ENCODE measurements at regions not wholly inside any gene's neighbourhood (a gene's known extent, or its start where the extent isn't known, plus 50 kb on each side); places are given as distances from the start of the nearest gene placed in this dataset.

DNA sequence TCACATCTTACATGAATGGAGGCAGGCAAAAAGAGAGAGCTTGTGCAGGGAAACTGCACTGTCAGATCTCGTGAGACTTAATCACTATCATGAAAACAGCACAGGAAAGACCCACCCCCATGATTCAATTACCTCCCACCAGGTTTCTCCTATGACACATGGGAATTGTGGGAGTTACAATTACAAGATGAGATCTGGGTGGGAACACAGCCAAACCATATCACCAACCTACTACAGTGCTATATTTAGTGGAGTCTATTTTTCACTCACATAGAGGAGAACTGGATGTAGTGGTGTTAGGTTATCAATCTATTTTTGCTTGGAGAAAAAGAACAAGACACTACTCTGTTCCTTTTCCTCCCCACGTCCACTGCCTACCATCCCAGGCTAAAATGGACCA, 276.6 kb downstream of the KCTD12 start:
- no peak for DNase-seq
- TF ChIP-seq, protein P1, sequence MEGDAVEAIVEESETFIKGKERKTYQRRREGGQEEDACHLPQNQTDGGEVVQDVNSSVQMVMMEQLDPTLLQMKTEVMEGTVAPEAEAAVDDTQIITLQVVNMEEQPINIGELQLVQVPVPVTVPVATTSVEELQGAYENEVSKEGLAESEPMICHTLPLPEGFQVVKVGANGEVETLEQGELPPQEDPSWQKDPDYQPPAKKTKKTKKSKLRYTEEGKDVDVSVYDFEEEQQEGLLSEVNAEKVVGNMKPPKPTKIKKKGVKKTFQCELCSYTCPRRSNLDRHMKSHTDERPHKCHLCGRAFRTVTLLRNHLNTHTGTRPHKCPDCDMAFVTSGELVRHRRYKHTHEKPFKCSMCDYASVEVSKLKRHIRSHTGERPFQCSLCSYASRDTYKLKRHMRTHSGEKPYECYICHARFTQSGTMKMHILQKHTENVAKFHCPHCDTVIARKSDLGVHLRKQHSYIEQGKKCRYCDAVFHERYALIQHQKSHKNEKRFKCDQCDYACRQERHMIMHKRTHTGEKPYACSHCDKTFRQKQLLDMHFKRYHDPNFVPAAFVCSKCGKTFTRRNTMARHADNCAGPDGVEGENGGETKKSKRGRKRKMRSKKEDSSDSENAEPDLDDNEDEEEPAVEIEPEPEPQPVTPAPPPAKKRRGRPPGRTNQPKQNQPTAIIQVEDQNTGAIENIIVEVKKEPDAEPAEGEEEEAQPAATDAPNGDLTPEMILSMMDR (IDR thresholded peaks at IDR 0.05; ENCODE audit: borderline replicate concordance) = no peak
- Histone ChIP-seq H3K4me3 (no peak overlapping the region), H3K27me3 (ENCODE audit: low read depth) (no peaks in the 10 kb centered on the region), H3K27ac (replicated peaks) (no peak overlapping the region), H3K9me3 (replicated peaks) (peaks cover 15% of the 10 kb centered on the region), H3K4me1 (peaks cover 6% of the 10 kb centered on the region), H3K36me3 (no peaks in the 10 kb centered on the region)
- intact Hi-C loops (cut with micrococcal nuclease) = no loop called here

DNA sequence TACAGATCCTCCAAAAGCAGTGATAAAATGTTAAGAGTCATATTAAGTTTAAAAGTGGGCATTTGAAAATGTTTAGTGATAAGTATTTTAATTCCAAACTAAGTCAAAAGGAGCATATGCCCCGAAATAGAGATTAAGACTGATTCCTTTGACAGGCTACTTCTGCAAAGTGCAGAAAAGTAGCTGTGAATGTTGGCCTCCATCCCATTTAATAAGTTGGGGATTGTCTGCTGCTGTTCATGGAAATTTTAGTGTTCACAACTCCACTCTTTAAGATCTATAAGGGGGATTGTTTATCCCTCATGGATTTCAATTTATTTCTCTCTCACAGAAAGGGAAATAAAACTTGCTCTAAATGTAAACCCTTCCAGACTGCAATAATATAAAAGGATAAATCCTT, 278.3 kb downstream of the KCTD12 start:
- TF ChIP-seq, protein P1 (IDR thresholded peaks at IDR 0.05; ENCODE audit: borderline replicate concordance) = no peak
- peaks cover 6% of the 10 kb centered on the region for H3K4me1 ChIP-seq
- no peaks in the 10 kb centered on the region for H3K36me3 ChIP-seq
- no peak for DNase-seq
- intact Hi-C loops (cut with micrococcal nuclease) = no loop called here
- H3K27me3 ChIP-seq (ENCODE audit: low read depth) = no peaks in the 10 kb centered on the region
- peaks cover 15% of the 10 kb centered on the region for H3K9me3 ChIP-seq (replicated peaks)
- no peak overlapping the region for H3K27ac ChIP-seq (replicated peaks)
- H3K4me3 ChIP-seq = no peak overlapping the region

DNA sequence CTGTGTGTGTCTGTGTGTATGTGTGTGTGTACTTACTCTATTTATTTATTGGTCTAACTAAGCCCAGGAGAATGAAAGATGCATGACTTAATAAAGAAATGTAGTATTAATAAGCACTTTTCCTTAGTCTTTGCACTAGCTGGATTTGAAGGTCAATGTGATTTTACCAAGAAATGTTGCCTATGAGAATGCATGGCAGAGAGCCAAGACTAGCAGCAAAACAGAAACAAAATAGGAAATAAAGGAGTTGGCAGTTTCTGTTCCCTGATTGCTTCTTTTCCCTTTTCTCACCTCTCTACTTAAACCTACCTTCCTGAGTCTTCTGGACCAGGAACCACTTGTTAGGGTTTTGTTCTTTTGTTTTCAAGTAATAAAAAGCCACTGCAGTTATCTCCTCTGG, 286.1 kb downstream of the KCTD12 start:
- no peak for DNase-seq
- TF ChIP-seq, protein P1 (IDR thresholded peaks at IDR 0.05; ENCODE audit: borderline replicate concordance) = no peak
- intact Hi-C loops (cut with micrococcal nuclease) = no loop called here

DNA sequence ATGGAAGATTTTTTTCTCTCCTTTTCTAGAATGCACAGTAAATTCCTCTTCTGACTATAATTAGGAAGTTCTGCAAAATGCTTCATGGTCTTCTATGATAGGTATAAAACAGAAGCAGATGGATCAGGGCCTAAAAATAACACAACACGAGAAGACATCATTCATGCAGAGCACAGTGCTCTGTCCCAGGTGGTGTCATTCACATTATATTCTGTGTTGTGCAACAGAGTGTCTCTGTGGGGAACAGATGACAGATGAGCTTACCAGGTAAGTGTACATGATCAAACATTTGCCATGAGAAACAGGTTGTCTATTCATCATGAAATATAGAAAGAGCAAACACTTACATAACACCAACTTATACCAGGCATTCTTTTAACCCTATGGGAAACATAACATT, 288.3 kb downstream of the KCTD12 start:
- Histone ChIP-seq H3K4me3 (no peak overlapping the region), H3K27ac (replicated peaks) (no peak overlapping the region), H3K4me1 (peaks cover 3% of the 10 kb centered on the region), H3K27me3 (ENCODE audit: low read depth) (no peaks in the 10 kb centered on the region), H3K36me3 (no peaks in the 10 kb centered on the region), H3K9me3 (replicated peaks) (no peaks in the 10 kb centered on the region)
- TF ChIP-seq, protein P1 (IDR thresholded peaks at IDR 0.05; ENCODE audit: borderline replicate concordance) = no peak
- DNase-seq = no peak
- intact Hi-C loops (cut with micrococcal nuclease) = no loop called here

More for the DNA sequence above, 286.1 kb downstream of the KCTD12 start:
- no peak overlapping the region for H3K4me3 ChIP-seq
- H3K9me3 ChIP-seq (replicated peaks) = no peaks in the 10 kb centered on the region
- no peaks in the 10 kb centered on the region for H3K36me3 ChIP-seq
- no peaks in the 10 kb centered on the region for H3K27me3 ChIP-seq (ENCODE audit: low read depth)
- H3K4me1 ChIP-seq = peaks cover 3% of the 10 kb centered on the region
- no peak overlapping the region for H3K27ac ChIP-seq (replicated peaks)

DNA sequence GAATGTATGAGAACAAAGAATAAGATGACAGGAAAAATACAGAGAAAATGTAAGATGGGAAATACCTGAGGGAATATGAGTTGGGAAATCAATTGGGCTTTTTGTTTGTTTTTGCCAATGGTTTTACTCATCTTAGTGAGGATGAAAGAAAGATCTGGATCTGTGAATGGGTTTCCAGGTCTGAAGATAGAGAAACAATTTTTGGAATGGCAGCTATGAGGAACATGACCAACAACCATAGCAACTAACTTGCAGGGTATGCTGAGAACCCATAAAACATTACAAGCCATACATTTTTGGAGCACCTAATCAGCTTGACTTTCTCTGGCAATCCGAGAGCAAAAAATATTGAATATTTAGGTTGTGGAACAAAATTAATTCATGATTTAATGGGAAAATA, 290.0 kb downstream of the KCTD12 start:
- Histone ChIP-seq H3K9me3 (replicated peaks) (no peaks in the 10 kb centered on the region), H3K4me1 (peaks cover 3% of the 10 kb centered on the region), H3K4me3 (no peak overlapping the region), H3K27me3 (ENCODE audit: low read depth) (no peaks in the 10 kb centered on the region), H3K36me3 (no peaks in the 10 kb centered on the region), H3K27ac (replicated peaks) (no peak overlapping the region)
- no peak for DNase-seq
- TF ChIP-seq, protein P1 (IDR thresholded peaks at IDR 0.05; ENCODE audit: borderline replicate concordance) = no peak
- intact Hi-C loops (cut with micrococcal nuclease) = no loop called here

DNA sequence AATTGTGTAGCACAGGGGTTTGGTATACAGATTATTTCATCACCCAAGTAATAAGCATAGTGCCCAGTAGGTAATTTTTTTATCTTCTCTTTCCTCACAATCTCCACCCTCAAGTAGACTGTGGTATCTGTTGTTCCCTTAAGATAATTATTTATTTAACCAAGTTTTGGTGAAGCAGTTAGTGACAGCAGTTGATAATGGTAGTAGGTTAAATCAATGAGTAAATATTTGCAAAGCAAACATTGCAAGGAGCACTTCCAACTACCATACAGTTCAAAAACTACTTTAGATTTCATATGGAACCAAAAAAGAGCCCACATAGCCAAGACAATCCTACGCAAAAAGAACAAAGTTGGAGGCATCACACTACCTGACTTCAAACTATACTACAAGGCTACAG, 291.8 kb downstream of the KCTD12 start:
- TF ChIP-seq, protein P1 (IDR thresholded peaks at IDR 0.05; ENCODE audit: borderline replicate concordance) = no peak
- no peak overlapping the region for H3K4me3 ChIP-seq
- intact Hi-C loops (cut with micrococcal nuclease) = no loop called here
- no peaks in the 10 kb centered on the region for H3K9me3 ChIP-seq (replicated peaks)
- H3K27ac ChIP-seq (replicated peaks) = no peak overlapping the region
- H3K27me3 ChIP-seq (ENCODE audit: low read depth) = no peaks in the 10 kb centered on the region
- H3K4me1 ChIP-seq = no peaks in the 10 kb centered on the region
- no peak for DNase-seq
- no peaks in the 10 kb centered on the region for H3K36me3 ChIP-seq

Data from left ventricle myocardium inferior (tissue), 1 donor.